ENCODE measurements at regions not wholly inside any gene's neighbourhood (a gene's known extent, or its start where the extent isn't known, plus 50 kb on each side); places are given as distances from the start of the nearest gene placed in this dataset.
A peak's percentile ranks its signal among the peaks of the same experiment; 100 is the strongest.

DNA sequence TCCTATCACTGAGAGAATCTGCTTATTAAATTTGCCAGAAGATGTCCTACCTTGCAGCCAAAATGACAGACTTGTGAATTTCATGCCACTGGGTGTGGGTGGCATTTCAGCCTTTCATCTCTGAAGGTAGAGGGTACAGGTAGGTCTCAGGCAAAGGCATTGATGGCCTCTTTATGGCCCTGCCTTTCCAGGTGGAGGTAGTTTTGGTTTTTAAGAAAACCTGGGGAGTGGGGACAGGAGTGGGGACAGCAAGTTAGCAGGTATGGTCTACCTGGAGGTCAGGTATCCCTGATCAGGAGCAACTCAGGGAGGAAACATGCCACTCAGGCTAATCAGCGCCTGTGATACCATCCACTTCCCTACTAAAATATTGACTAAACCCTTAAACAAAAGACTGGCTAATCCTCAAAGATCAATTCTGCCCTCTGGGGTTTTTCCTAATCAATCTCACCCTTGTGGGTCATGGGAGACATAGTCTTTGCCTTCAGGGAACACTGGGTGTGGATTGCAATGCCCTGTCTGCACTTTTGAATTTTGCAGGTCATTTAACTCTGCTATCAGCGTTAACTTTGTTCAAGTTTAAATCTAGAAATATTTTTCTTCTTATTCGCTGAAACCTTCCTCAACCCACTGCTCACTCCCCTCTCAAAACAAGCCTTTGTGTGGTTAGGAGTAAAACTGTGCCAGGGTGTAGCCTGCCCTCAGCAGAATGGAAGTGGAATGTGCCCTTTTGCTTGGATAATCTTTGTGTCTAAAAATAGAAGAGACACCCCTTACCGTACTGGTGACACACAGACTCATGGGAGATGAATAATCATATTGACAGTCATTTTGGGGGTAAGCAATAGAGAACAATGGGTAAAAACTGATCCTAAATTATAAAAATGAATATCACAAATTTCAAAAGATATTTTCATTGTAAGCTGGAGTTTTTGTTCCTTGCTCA, 233.7 kb downstream of the COG6 start:
- DNase-seq, result no peak

DNA sequence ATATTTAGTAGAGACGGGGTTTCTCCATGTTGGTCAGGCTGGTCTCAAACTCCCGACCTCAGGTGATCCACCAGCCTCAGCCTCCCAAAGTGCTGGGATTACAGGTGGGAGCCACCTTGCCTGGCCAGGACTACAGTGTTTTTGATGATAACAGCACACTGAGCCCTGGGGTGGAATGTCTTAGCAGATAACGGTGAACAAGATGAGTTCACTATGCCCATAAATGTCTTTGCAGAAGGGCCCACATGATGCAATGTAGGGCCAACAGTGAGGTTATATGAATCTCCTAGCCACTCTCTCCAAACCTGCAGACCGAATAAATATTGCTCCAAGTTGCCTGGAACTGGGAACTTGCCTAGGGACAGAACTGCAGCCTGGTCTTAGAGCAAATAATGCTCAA, 235.1 kb downstream of the COG6 start:
- intact Hi-C loops (cut with DNase I; ENCODE audit: low total_unique reads), result no loop called here
- H3K4me1 ChIP-seq, result peaks cover 0 to 5% (median 0%) of the 10 kb centered on the region in 6 donors
- WGBS, 5 donors, result 80 to 96% (median 90%) methylated on average over 4 of the region's 4 CpGs
- TF ChIP-seq POLR2AphosphoS5 (IDR thresholded peaks at IDR 0.05) (no peak), POLR2A (IDR thresholded peaks at IDR 0.05) (no peak), CTCF (IDR thresholded peaks at IDR 0.05 in 8 of 11, conservative IDR thresholded peaks at IDR 0.05 in 3 of 11) (no peak)
- no peak for DNase-seq
- peaks cover 0 to 8% (median 2%) of the 10 kb centered on the region in 8 donors for H3K9me3 ChIP-seq
- no peak overlapping the region for H3K27ac ChIP-seq
- no peaks in the 10 kb centered on the region for H3K36me3 ChIP-seq
- H3K4me3 ChIP-seq, result no peak overlapping the region
- H3K27me3 ChIP-seq (replicated peaks in 1 of 7), result no peaks in the 10 kb centered on the region

More for the DNA sequence above, 233.7 kb downstream of the COG6 start:
- H3K36me3 ChIP-seq, result no peaks in the 10 kb centered on the region
- intact Hi-C loops (cut with DNase I; ENCODE audit: low total_unique reads), result no loop called here
- peaks cover 0 to 22% (median 16%) of the 10 kb centered on the region in 8 donors for H3K9me3 ChIP-seq
- H3K4me3 ChIP-seq, result no peak overlapping the region
- peaks cover 0 to 5% (median 0%) of the 10 kb centered on the region in 6 donors for H3K4me1 ChIP-seq
- H3K27ac ChIP-seq, result no peak overlapping the region
- no peak for TF ChIP-seq CTCF (IDR thresholded peaks at IDR 0.05 in 8 of 11, conservative IDR thresholded peaks at IDR 0.05 in 3 of 11)
- no peak for TF ChIP-seq POLR2AphosphoS5 (IDR thresholded peaks at IDR 0.05)
- TF ChIP-seq POLR2A (IDR thresholded peaks at IDR 0.05), result no peak
- H3K27me3 ChIP-seq (replicated peaks in 1 of 7), result no peaks in the 10 kb centered on the region
- WGBS, 5 donors, result 82 to 88% (median 83%) methylated on average over 4 of the region's 4 CpGs

- Histone ChIP-seq H3K9me3 (no peaks in the 10 kb centered on the region), H3K4me1 (peaks cover 0 to 5% (median 0%) of the 10 kb centered on the region in 6 donors), H3K27ac (no peak overlapping the region), H3K4me3 (no peak overlapping the region), H3K27me3 (replicated peaks in 1 of 7) (no peaks in the 10 kb centered on the region), H3K36me3 (no peaks in the 10 kb centered on the region)
- DNase-seq, result no peak
- TF ChIP-seq POLR2AphosphoS5 (IDR thresholded peaks at IDR 0.05), result peak in 1 of 3 donors; percentile 15
- TF ChIP-seq CTCF (IDR thresholded peaks at IDR 0.05 in 8 of 11, conservative IDR thresholded peaks at IDR 0.05 in 3 of 11), result no peak
- no peak for TF ChIP-seq POLR2A (IDR thresholded peaks at IDR 0.05)
- intact Hi-C loops (cut with DNase I; ENCODE audit: low total_unique reads), result no loop called here
- 48 to 62% (median 52%) methylated on average over 10 of the region's 10 CpGs for WGBS, 5 donors
Observed at GRCh38 chr13:39892721-39893685, 237.5 kb downstream of the COG6 start.
